Myocyte (in vitro differentiated cells): ENCODE measurements at regions not wholly inside any gene's neighbourhood (a gene's known extent, or its start where the extent isn't known, plus 50 kb on each side); places are given as distances from the start of the nearest gene placed in this dataset.

ENCODE experiments used
- DNase-seq: peaks from one replicate; pipeline ENCODE4 v3.0.0-alpha.2; 2012; ENCODE audit warnings: low read depth

DNA sequence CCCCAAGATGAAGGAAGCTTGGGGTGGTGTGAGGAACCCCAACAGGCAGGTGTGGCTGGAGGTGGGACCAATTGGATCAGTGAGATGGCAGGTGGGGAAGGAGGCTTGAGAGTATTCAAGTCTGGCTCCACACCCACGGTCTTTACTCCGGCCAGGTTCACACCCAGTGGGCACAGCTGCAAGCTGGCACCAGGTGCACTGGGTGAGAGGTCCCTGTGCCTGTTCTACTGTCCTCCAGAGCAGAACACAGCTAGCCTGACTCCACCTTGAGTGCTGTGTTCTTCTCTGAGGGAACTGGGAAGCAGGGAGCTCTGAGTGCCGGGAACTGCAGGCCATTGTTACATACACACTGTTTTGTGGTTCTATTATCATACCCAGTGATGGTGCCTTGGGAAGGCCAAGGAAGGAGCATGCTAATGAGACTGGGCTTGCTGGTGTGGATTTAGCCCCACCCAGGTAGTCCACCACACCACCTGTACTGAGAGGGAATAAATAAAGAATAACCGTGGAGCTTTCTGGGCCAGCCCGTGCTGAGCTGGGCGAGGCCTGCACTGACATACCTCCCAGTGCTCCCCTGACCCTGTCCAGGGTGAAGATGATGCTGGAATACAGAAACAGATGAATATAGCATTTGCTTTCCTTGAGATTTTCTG, 93.4 kb downstream of the ABHD5 start:
- no peak for DNase-seq

DNA sequence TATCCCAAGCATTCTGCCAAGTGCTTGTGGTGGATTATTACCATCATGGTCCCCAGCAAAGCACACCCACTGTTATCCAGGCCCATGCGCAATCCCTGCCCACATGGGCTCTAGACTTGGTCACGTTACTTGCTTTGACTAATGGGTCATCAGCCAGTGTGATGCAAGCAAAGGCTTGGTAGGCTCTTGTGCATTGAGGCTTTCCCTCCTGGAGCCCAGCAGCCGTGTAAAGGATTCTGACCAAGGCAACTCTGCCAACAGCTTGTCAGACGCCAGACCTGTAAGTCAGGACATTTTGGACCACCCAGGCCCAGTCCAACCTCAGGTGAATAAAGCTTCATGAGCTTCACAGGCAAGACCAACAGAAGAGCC, 93.9 kb downstream of the ABHD5 start:
- DNase-seq: no peak

DNA sequence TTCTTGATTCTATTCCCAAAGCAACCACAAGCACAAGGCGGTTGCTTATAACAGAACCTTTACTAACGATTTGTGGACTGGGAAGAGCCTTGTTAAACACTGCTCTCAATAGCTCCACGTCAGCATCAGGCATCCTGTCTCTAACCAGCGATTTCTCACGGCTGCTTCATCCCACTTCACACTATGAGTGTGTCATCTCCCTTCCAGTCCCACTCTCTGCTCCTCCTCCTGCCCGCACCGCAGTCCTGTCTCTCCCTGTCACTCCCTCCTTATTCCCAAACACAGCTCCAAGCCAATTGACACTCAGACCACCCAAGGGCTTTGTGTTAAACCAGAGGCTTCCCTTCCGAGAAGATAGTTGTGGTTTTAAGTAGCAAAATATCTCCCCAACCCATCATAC, 94.8 kb downstream of the ABHD5 start:
- no peak for DNase-seq

GRCh38 chr3:43786102-43786501, 95.4 kb downstream of the ABHD5 start:
- no peak for DNase-seq

- no peak for DNase-seq
Observed at GRCh38 chr3:43786526-43787305, 96.0 kb downstream of the ABHD5 start.

GRCh38 chr3:43787330-43787729, 96.6 kb downstream of the ABHD5 start:
- DNase-seq: no peak

DNA sequence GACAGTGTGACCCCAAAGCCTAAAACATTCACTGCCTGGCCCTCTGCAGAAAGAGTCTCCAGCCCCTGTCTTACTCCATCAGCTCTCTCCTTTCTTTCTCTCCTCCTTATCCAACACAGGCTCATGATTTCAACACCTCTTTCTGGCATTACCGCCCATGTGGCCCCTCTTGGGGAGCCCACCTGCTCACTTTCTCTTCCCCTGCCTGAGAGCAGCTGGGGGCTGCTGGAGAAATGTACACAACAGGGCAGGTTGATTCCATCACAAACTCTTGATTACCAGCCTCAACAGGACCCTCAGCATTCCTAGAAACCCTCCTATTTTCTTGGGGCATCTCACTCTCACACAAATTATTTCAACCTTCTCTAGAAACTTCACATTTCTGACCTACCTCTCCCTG, 98.3 kb downstream of the ABHD5 start:
- no peak for DNase-seq

DNA sequence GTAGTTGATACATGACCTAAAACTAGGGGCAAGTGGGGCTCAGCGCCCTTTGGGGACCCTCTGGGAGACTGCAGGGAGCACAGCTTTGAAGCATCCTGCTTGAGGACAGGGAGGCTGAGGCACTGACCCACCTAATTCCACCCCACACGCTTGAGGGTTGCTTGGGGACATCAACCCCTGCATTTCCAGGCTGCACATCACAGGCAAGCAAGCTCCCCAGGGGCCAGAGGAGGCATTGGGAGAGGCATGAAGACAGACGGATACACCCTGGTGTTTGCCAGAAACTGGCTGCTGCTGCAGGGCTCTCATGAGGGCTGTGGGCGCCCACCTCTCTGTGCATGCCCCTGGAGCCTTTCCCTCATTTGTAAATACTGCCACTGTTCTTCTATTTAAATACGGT, 99.3 kb downstream of the ABHD5 start:
- no peak for DNase-seq

- DNase-seq: no peak
Observed at GRCh38 chr3:43790476-43790875, 99.7 kb downstream of the ABHD5 start.

- DNase-seq: no peak
Observed at GRCh38 chr3:43791246-43791645, 100.5 kb downstream of the ABHD5 start.

- no peak for DNase-seq
Observed at GRCh38 chr3:43792904-43793303, 102.2 kb downstream of the ABHD5 start.

- DNase-seq: no peak
Observed at GRCh38 chr3:43793648-43794372, 103.1 kb downstream of the ABHD5 start.

GRCh38 chr3:43794776-43795175, 104.0 kb downstream of the ABHD5 start:
- DNase-seq: no peak

DNA sequence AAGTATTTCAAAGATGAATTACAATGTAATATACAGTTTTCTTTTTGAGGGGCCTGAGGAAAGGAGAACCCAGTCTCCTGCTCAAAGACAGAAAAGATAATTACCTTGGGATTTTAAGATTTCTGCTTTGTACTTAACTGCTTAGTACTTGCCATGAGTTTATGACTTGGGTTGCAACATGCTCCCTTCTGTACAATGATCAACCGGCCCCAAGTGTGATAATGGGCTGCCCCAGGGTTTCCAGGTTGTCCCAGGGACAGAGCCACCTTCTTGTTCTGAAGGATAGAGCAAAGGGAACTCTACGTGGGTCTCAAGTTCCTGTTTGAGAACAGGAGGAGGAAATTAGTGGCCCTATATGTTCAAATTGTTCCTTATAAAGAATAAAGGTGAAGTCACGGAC, 104.8 kb downstream of the ABHD5 start:
- DNase-seq: no peak

GRCh38 chr3:43796041-43796596, 105.4 kb downstream of the ABHD5 start:
- DNase-seq: peak; percentile 34

GRCh38 chr3:43797794-43798193, 107.1 kb downstream of the ABHD5 start:
- no peak for DNase-seq

DNA sequence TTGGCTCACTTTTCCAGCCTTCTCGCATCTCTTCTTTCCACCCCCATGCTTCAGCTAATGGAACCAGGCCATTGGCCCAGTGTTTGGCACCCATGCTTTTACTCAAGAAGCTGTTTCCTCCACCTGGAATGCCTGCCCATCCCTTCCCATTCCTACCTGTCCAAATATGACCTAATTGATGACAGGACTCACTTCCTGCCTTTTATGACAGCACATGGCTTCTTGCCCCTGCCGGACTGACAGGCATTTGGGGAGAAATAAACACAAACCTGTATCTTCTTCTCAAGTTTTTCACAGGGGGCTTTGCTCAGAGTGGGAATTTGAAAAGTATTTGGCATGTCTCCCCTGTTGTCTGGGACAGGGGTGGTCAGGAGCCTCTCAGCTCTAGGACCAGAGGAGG, 120.1 kb downstream of the ABHD5 start:
- no peak for DNase-seq

GRCh38 chr3:43814461-43814860, 123.7 kb downstream of the ABHD5 start:
- DNase-seq: no peak

- no peak for DNase-seq
Observed at GRCh38 chr3:43816372-43816771, 125.6 kb downstream of the ABHD5 start.

DNA sequence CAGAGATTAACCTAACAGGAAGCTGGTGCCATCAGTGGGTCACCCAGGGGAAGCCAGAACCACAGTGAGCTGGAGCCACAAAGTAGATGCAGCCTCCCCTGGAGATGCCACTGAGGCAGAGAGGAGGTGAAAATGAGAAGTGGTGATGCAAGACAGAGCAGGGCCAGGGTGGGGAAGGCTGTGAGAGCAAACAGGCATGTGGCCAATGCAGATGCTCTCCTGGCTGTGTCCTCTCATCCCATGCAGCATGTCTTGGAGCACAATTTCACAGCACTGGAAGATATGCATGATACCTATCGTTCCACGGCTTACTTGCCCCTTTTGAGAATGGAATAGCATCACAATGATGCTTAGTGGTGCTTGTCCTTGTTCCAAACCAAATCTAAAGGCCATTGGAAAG, 126.3 kb downstream of the ABHD5 start:
- no peak for DNase-seq

DNA sequence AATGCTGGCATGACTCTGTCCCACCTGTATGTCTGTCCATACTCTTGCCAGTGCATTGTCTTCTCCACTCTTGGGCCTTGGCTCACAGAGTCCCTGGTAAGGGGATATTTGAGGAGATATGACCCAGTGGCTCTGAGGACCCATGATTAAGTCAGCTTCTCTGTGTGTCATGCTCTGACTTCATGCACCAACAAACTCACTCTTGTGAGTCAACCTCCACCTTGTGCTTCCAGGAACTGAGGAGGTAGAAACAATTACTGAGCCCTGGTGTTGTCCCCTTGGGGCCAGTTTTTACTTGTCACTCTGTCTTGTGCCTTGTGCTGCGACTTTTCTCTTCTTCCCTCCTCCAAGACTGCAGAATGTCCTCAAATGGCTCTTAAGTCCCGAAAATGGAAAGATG, 127.1 kb downstream of the ABHD5 start:
- no peak for DNase-seq

GRCh38 chr3:43818229-43818628, 127.5 kb downstream of the ABHD5 start:
- no peak for DNase-seq
